ENCODE measurements at regions not wholly inside any gene's neighbourhood (a gene's known extent, or its start where the extent isn't known, plus 50 kb on each side); places are given as distances from the start of the nearest gene placed in this dataset.

DNA sequence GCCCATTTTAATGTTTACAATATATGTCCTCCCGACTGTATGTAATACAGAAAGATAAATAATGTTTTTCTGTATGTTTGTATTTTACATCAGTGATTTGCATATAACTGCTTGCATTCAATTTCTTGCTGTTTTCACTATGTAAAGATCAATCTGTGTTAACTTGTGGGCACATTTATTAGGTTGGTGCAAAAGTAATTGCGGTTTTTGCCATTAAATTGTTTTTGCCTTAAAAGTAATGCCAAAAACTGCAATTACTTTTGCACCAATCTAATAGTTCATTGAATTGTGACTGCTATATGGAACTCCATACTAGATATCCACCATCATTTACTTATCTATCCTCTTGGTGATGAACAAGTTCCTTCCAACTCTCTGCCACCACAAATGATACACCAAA, 73.9 kb upstream of the SRD5A3 start:
- TF ChIP-seq CTCF (IDR thresholded peaks at IDR 0.05) = no peak
- no peak for TF ChIP-seq POLR2A (IDR thresholded peaks at IDR 0.05)

Measured in body of pancreas (tissue), 4 donors.